ENCODE measurements at regions not wholly inside any gene's neighbourhood (a gene's known extent, or its start where the extent isn't known, plus 50 kb on each side); places are given as distances from the start of the nearest gene placed in this dataset.

- CTCF ChIA-PET: no interaction called here
- ATAC-seq (no peak), DNase-seq (ENCODE audit: low read depth in 1 of 2, low spot score in 1 of 2) (no peak), FAIRE-seq (no peak)
- POLR2A ChIA-PET: no interaction called here
- Histone ChIP-seq H3K9me3 (no peaks in the 10 kb centered on the region), H3K4me1 (no peaks in the 10 kb centered on the region), H3K4me2 (no peak overlapping the region), H3K27ac (no peak overlapping the region), H3K4me3 (no peak overlapping the region)
- TF ChIP-seq NFE2L2 (conservative IDR thresholded peaks at IDR 0.05; ENCODE audit: low read length) (no peak), JUNB (IDR thresholded peaks at IDR 0.05) (no peak), ESRRA (IDR thresholded peaks at IDR 0.05; ENCODE audit: borderline replicate concordance, low read length) (no peak), CHD4 (IDR thresholded peaks at IDR 0.05; ENCODE audit: borderline replicate concordance) (no peak), POLR2AphosphoS2 (conservative IDR thresholded peaks at IDR 0.05; ENCODE audit: low read length) (no peak), EHF (CRISPR knock-in tag; IDR thresholded peaks at IDR 0.05) (no peak), BHLHE40 (IDR thresholded peaks at IDR 0.05; ENCODE audit: low read depth, low read length) (no peak), ZC3H11A (IDR thresholded peaks at IDR 0.05) (no peak), RFX5 (IDR thresholded peaks at IDR 0.05) (no peak), PBX3 (IDR thresholded peaks at IDR 0.05) (no peak)
- TF ChIP-seq, protein P1, sequence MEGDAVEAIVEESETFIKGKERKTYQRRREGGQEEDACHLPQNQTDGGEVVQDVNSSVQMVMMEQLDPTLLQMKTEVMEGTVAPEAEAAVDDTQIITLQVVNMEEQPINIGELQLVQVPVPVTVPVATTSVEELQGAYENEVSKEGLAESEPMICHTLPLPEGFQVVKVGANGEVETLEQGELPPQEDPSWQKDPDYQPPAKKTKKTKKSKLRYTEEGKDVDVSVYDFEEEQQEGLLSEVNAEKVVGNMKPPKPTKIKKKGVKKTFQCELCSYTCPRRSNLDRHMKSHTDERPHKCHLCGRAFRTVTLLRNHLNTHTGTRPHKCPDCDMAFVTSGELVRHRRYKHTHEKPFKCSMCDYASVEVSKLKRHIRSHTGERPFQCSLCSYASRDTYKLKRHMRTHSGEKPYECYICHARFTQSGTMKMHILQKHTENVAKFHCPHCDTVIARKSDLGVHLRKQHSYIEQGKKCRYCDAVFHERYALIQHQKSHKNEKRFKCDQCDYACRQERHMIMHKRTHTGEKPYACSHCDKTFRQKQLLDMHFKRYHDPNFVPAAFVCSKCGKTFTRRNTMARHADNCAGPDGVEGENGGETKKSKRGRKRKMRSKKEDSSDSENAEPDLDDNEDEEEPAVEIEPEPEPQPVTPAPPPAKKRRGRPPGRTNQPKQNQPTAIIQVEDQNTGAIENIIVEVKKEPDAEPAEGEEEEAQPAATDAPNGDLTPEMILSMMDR (IDR thresholded peaks at IDR 0.05): no peak
- TF ChIP-seq, protein P2, sequence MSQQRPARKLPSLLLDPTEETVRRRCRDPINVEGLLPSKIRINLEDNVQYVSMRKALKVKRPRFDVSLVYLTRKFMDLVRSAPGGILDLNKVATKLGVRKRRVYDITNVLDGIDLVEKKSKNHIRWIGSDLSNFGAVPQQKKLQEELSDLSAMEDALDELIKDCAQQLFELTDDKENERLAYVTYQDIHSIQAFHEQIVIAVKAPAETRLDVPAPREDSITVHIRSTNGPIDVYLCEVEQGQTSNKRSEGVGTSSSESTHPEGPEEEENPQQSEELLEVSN (IDR thresholded peaks at IDR 0.05; ENCODE audit: borderline replicate concordance, low read depth): no peak
Measured at GRCh38 chr13:89474432-89474831, 1803.3 kb downstream of the SLITRK5 start.

DNA sequence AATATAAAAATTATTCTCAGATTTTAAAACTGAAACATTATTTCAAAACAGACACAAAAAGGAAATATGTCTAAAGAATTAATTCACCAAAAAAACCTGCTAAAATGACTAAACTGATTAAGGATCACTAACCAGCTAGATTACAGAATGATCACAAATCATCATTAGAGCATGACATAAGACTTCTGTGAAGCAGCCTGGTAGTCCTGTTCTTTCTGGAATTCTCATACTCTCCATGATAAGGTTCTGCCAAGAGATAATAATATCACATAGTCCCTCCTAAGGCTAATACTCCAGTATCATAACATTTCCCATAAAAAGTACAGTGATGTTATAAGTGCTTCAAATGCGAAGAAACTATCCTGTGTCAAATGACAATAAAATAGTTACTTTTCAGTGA lies 1814.9 kb downstream of the SLITRK5 start:
- WGBS (ENCODE audit: missing lambda C conversion rate): 84% methylated on average over 1 of the region's 1 CpG
- FAIRE-seq (no peak), DNase-seq (ENCODE audit: low read depth in 1 of 2, low spot score in 1 of 2) (no peak), ATAC-seq (no peak)
- POLR2A ChIA-PET: no interaction called here
- CTCF ChIA-PET: no interaction called here
- Histone ChIP-seq H3K9me3 (no peaks in the 10 kb centered on the region), H3K4me3 (no peak overlapping the region), H3K4me1 (no peaks in the 10 kb centered on the region), H3K27ac (no peak overlapping the region), H3K4me2 (no peak overlapping the region)
- no peak for TF ChIP-seq EHMT2 (IDR thresholded peaks at IDR 0.05; ENCODE audit: low read depth)
- TF ChIP-seq HES2 (IDR thresholded peaks at IDR 0.05): no peak
- TF ChIP-seq, protein P1 (IDR thresholded peaks at IDR 0.05): no peak
- TF ChIP-seq NR3C1 (IDR thresholded peaks at IDR 0.05): no peak
- no peak for TF ChIP-seq CHD2 (IDR thresholded peaks at IDR 0.05; ENCODE audit: low read length, partially characterized antibody)
- no peak for TF ChIP-seq ZFP36 (IDR thresholded peaks at IDR 0.05; ENCODE audit: borderline replicate concordance, partially characterized antibody)
- TF ChIP-seq HOXB5 (CRISPR knock-in tag; IDR thresholded peaks at IDR 0.05): no peak
- TF ChIP-seq ZSCAN20 (CRISPR knock-in tag; IDR thresholded peaks at IDR 0.05): no peak
- no peak for TF ChIP-seq JUN (IDR thresholded peaks at IDR 0.05)
- TF ChIP-seq, protein P3, sequence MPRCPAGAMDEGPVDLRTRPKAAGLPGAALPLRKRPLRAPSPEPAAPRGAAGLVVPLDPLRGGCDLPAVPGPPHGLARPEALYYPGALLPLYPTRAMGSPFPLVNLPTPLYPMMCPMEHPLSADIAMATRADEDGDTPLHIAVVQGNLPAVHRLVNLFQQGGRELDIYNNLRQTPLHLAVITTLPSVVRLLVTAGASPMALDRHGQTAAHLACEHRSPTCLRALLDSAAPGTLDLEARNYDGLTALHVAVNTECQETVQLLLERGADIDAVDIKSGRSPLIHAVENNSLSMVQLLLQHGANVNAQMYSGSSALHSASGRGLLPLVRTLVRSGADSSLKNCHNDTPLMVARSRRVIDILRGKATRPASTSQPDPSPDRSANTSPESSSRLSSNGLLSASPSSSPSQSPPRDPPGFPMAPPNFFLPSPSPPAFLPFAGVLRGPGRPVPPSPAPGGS (IDR thresholded peaks at IDR 0.05): no peak
- TF ChIP-seq ZC3H11A (IDR thresholded peaks at IDR 0.05): no peak
- TF ChIP-seq SREBF2 (IDR thresholded peaks at IDR 0.05): no peak
